Sciatic nerve (tissue), 2 donors: ENCODE measurements at regions not wholly inside any gene's neighbourhood (a gene's known extent, or its start where the extent isn't known, plus 50 kb on each side); places are given as distances from the start of the nearest gene placed in this dataset.

Source experiments
- ATAC-seq: fragments of 200-7000 bp; cut with Tn5 transposase; one replicate; pipeline ENCODE4 v1.9.1; 2020; ENCODE audit warnings: mild to moderate bottlenecking, moderate library complexity
- DNase-seq: peaks from one replicate; pipeline ENCODE4 v3.0.0-alpha.2; 2020; ENCODE audit warnings: low spot score
- intact Hi-C: fragments of 100-400 bp; cut with DNase I; formaldehyde crosslinking; loops from one replicate; pipeline ENCODE4 v1.14.2; 2022
- donor health status: DM: no; HTN: no; CAD: no.
- donor health status: DM: no; HTN: no; CAD: no.

DNA sequence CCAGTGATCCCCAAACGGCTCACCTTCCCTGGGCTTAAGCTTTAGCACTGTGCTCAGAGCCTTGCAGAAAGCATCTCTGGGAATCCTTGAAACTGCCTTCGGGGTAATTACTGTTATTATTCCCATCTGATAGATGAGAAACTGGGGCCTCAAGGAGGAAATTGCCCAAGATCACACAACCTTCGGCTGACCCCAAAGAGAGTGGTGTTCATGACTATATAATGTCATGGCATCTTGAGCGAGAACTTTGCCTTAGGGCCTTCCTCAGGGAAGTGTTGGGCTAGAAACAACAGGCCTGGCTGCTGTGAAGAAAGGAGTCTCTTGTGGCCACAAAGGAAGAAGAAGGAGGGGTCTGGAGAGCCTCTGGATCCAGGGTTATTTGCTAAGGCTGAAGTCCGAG is 388.7 kb upstream of the CFAP20DC start:
- intact Hi-C loops = no loop called here
- ATAC-seq (no peak), DNase-seq (no peak)

DNA sequence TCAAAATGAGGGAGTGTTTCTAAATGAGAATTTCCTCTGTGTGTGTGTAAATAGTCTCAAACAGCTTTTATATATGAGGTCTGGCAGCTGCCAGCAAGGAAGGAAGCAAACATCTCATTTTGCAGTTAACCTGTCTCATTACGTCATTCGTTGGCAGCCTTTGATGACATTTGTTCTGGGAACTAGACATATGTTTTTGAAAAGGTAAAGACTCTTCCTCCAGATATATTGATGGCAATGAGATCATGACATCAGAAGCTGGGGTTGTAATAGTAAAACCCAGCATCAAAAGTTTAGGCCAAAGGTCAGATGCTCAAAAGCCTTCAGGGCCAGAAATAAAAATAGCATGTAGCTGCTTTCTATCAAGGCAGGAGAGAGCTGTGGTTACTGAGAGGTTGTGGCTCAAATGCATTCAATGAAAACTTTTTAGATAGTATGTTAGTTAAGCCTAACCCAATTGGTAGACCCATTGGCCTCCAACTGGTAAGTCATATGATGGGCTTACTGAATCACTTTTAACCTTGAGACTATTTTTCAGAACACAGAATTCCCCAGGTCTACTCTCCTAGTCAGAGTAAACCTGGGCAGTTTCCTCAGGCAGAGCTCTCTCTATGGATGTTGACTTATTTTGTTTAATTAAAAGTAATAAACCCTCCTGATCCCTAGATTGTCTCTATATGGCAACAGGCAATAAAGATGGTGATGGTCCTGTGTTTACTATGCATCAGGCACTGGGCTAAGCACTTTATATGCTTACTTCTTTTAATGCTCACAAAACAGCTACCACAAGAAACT is 386.5 kb upstream of the CFAP20DC start:
- DNase-seq (no peak), ATAC-seq (no peak)
- intact Hi-C loops = no loop called here

DNA sequence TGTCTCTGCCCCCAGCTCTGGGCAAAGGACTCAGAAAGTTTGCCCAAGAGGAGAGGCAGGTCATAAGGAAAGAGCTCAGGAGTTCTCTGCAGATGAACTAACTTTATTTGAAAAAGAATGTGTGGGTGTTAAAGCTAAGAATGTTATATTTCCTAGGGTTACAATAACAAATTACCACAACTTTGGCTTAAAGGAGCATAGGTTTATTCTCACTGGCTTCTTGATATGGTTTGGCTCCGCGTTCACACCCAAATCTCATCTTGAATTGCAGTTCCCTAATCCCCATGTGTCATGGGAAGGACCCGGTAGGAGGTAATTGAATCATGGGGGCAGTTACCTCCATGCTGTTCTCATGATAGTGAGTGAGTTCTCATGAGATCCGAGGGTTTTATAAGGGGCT is 383.7 kb upstream of the CFAP20DC start:
- intact Hi-C loops = no loop called here
- no peak for DNase-seq
- ATAC-seq = no peak

DNA sequence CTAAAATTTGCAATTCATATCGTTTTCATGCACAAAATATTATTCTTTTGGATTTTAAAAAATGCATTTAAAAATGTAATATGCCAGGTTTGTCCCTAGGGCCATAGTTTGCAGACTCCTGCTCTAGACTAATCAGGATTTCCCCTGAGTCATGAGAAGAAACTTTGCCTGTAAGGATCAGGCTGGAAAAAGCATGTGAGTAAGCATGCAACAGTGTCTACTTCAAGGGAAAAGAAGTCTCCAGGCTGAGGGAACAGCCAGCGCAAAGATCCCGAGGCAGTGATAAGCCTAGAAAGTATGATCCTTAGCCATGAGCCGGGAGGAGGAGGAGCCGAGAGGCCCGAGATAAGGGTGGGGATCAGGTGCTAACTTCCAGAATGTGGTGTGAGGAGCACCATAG is 382.8 kb upstream of the CFAP20DC start:
- DNase-seq (no peak), ATAC-seq (no peak)
- intact Hi-C loops = no loop called here

DNA sequence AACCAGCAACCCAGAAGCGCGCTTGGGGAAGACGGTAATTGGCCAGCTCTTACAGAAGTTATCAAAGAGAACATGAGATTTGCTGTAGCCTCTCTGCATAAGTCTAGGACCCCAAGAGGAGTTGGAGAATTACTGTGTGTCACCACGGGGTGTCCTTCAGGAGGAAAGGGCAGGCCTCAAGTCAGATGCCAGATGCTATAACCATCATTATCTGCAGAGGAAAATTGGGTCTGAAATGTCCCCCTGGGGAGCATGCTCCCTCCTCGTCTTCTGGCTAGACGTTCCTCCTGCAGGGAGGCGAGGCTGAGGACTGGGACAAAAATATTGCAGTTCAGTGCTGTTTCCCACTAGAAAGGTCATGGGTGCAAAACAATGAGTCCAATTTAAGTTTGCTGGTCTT is 380.5 kb upstream of the CFAP20DC start:
- DNase-seq (no peak), ATAC-seq (no peak)
- intact Hi-C loops = no loop called here

DNA sequence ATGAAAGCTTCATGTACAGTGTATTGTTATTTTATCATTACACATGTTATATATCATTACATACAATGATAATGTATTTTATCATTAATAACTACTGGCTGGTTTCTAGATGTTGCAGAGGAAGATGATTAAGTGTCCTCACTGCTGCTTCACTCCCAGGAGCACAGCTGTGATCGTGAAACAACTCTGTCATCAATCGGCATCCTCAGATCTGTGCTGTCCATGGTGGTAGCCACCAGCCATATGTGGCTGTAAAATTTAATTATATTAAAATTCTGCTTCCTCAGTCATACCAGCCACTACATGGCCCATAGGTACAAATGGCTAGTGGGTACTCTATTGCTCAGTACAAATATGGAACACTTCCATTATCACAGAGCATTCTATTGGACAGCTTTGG is 379.4 kb upstream of the CFAP20DC start:
- intact Hi-C loops = no loop called here
- ATAC-seq = no peak
- DNase-seq = no peak

DNA sequence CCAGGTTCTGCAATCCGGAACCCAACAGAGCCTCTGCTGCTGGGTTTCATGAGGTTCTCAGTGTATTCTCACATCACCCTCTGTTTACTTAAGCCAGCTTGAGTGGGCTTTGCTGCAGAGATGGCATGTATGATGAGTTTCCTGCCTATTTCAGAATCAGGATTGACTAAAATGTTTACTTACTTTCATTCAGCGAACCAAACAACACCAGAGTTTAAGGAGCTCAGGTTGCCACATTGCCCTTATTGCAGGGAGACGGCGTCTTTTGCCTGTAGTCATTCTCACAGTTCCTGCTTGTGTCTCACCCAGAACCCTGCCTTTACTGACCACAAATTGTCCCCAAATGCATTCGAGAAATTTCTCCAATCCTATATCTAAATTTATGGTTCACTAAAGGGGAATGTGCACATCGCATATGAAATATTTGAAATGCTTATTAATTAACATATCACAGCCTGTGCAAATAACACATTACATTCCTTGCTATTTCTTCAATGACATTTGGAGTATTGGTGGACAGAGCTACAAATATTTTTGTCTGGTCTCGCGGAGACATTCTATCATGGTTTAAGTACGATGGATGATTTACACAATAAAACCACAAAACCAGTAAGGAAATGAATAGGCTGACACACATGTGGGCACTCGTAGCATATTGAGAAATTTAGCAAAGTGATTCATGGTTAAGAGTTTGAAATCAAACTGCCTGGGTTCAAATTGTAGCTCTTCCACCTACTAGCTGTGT is 377.2 kb upstream of the CFAP20DC start:
- no peak for ATAC-seq
- DNase-seq = no peak
- intact Hi-C loops = no loop called here

DNA sequence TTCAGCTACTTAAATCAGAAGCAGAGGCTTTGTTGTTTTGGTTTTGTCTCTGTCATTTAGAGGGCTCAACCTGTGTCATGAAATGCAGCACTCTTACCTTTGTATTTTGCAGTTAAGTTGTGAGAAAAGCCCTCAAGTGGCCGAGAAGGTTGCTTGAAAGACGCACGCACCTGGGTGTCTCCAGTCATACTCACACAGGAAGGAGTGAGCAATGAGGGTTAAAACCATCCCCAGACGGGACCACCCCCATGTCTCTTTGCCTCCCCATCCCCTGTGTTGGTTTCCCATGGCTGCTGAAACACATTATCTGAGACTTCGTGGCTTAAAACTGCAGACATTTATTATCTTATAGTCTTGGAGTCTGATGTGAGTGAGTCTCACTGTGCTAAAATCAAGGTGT is 376.1 kb upstream of the CFAP20DC start:
- intact Hi-C loops = no loop called here
- no peak for ATAC-seq

DNA sequence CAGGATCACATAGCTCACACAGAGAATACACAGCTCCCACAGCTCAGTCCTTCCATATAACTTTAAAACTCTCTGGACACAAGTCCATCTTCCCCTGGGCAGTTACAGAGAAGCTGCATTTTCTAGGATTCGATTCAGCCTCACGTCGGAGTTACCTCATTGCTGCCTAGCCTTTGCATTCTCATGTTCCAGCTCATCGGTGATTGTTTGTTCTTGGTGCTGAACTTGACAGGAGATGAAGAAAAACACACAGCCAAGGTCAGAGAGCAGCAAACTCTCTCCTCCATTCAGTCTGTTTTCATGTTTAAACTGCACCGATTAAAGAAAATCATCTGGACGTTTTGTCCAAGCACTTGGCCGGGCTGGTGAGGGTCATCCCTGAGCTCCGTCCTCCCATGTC is 375.5 kb upstream of the CFAP20DC start:
- intact Hi-C loops = no loop called here
- no peak for ATAC-seq

More for the DNA sequence above, 376.1 kb upstream of the CFAP20DC start:
- DNase-seq = no peak

DNA sequence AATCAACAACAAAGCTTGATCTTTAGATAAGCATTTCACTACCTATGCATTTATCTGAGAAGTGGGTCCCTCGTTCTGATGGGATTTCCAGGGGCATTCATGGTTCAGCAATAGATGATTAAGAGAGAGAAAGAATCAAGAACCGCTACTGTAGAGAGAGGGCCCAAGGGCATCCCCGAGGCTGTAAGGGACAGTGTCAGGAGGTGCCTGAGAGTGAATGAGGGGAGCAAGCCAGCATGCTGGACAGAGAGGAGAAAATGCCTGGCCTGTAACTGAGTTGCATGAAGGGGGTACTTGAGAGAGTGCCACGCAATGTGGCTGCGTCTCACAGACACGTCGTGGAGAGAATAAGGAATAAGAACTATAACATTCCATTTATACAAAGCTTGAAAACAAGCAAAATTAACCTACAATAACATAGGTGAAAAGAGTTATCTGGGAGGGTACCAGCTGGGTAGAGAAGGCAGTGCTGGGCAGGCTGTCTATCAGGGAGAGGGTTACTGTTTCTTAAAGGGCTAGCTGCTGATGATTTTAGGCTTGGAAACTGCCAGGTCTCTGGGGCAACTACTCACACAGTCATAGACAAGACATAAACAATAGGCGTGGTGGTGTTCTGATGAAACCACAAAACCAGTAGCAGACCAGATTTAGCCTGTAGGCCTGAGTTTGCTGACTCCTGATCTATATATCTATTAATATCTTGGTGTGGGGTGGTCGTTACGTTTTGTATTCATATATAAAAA is 374.6 kb upstream of the CFAP20DC start:
- DNase-seq (no peak), ATAC-seq (no peak)
- intact Hi-C loops = no loop called here

More for the DNA sequence above, 375.5 kb upstream of the CFAP20DC start:
- DNase-seq = no peak

DNA sequence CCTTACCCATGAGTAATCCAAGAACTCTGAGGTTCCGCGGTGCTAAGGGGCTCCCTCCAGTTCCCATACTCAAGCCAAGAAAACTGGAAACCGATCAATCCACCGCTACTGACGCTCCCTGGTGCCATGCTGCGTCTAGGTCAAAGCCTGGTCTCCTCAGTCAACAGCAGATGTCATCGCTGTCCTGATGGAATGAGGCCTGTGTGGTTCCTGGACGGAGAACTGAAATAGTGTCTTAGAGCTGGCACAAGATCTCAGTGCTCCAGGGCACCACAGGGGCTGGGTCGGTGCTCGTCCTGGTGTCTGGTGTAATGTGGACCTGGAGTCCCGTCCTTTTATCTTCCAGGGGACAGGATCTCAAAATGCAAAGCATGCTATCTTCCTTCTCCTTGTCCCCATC is 373.9 kb upstream of the CFAP20DC start:
- DNase-seq = no peak
- no peak for ATAC-seq
- intact Hi-C loops = no loop called here

DNA sequence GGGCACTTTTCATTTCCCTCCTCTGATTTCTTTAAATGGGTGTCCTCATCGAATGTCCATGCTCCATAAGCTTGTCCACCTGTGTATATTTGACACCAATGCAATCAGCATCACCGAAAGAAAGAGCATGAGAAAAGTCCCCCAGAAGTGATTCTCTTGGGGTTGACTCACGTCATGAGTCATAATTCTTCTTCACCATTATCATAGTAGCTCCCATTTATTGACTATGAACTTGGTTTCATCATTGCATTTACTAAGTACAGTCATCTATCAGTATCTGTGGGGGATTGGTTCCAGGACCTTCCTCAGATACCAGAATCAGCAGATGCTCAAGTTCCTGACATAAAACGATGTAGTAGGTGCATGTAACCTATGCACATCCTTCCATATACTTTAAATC is 372.5 kb upstream of the CFAP20DC start:
- ATAC-seq (no peak), DNase-seq (no peak)
- intact Hi-C loops = no loop called here

DNA sequence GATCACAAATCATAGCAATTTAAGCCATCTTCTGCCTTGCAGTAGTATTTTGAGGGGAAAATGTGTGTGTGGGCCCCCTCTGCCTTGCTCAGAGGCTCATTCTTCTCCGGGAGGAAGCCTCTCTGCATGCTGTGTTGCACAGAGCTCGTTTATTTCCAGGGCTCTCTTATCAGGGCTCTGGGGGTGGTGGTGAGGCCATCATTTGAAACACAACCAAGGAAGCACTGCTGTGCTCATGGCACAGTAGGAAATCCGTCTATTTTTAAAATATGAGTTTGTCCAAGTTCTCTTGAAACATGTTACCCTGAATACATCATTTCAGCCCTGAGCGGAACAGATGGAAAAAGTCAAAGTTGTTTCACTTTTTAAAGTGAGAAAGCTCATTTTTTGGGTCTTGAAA is 369.0 kb upstream of the CFAP20DC start:
- DNase-seq (no peak), ATAC-seq (no peak)
- intact Hi-C loops = no loop called here

DNA sequence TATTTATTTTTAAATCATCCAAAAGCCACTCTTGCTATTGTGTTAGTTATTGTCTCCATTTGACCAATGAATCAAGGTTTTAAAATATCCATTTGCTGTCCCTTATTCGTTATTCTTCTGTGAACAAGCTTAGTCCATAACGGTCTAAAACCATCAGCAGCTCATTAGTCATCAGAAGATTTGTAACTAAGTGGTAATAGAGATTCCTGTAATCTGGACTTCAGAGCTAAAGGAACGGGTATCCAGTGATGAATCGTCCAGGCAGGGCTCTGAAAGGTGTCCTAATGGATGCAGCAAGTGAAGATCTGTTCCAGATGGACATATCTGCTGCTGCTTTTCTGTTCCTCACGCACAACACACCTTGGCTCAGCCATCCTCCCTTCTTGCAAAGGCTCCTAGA is 362.7 kb upstream of the CFAP20DC start:
- DNase-seq = no peak
- no peak for ATAC-seq
- intact Hi-C loops = no loop called here

DNA sequence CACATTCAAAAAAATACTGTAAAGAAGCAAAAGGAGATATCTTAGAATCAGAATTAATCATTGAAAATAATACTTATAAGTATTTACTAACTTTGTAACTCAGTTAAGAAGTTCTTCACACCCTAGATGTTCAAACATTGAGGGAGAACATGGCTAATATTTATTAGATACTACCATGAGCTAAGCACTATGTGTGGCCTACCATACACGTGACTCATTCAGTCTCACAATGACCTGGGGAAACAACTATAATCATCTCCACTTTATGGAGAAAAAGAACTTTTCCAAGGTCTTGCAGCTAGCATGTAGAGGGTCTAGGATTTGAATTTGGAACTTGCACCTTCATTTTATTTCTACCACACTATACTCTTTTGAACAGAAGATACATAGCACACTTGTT is 361.9 kb upstream of the CFAP20DC start:
- DNase-seq = no peak
- intact Hi-C loops = no loop called here
- ATAC-seq = no peak

DNA sequence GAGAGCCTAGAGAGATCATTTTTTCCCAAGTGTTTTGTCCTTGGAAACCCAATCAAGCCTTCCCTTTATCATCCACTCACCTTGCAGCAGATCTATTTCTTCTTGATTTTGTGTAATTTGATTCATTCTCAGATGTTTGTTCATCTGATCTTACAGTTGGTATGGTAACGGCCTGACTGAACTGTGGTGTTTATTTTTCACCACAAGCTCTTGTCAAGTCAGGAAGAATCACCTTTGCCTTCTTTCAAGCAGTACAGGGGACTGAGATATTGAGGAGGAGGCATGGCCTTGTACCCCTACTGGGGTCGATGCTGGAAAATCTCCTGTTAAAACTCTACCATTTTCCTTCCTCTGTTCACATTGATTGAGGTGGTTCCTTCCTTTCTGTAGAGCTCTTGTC is 361.4 kb upstream of the CFAP20DC start:
- ATAC-seq (no peak), DNase-seq (no peak)
- intact Hi-C loops = no loop called here

DNA sequence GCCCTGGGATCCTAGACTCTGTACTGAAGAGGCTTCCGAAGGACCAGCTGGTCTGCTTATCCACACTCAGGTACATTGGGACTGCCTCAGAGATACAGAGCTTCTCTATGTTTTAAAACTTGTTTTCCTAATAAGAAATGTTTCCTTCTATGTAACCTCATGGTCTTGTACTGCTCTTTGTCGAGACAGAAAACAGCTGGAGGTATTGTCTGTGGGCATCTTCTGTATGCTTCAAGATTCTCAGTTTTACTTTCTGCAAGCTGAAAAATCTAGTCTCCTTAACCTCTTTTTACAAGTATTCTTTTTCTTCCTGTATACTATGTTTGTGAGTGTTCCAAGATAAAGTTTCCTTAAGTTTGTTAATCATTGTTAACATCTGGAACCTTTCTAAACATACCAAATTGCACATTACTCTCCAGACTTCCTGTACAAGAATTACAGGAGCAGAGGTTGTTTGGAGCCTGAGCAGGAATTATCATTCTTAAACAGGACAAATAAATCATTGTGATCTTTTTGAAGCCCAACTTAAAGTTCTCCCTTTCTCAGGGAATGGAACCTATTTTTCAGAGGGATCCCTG is 358.3 kb upstream of the CFAP20DC start:
- DNase-seq (no peak), ATAC-seq (no peak)
- intact Hi-C loops = no loop called here

DNA sequence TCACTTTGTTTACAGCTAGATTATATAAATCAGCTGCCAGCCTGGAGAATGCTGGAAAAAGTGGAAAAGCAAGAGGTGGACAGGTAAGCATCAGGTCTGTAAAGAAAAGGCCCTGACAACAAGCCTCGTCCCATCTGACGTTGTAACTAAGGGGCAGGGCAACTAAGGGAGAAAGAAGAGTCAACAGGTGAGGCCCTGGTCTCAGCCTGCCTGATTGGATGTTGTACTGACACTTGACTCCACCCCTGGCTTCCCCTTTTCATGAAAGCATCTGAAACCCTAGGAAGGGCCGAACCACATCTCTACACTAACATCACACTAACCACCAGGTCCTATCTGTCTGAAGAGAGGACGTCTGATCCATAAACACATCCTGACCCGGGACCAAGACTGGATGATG is 357.6 kb upstream of the CFAP20DC start:
- no peak for ATAC-seq
- no peak for DNase-seq
- intact Hi-C loops = no loop called here

DNA sequence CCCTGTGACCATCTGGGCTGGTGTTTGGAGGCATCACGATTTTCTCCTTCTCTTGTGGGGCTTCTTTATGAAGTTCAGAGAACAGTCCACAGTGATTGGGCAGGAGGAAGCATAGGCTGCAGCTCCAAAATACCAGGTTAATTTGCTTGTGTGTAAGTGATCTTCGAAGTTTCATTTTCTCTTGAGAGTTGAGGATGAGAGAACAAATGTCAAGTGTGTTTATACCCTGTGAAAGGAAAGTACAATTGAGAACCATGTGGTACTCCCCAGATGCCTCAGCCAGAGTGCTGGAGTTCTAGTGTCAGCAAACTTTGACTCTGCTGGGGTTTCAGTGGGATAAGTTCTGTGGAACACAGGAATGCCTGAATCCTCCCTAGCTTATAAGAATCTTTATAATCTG is 357.1 kb upstream of the CFAP20DC start:
- no peak for ATAC-seq
- no peak for DNase-seq

DNA sequence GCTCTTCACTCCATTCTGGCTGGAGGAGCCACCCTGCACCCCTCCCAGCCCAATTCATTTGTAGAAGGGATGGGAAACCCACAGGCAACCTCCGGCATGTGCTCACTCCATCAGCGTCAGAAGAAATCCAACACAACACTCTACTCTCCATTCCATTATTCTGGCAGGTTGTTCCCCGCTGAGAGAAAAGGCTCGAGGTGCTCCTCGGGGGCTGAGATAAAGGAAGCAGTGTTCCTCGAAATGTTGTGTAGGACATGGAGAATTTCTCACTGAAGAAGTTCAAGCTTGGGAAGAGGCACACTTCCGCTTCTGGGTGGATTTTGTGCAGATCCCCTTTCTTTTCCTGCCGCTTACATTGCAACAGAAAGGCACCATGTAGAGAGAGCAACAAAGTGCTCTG is 355.0 kb upstream of the CFAP20DC start:
- ATAC-seq = no peak
- intact Hi-C loops = no loop called here

More for the DNA sequence above, 357.1 kb upstream of the CFAP20DC start:
- intact Hi-C loops = no loop called here

More for the DNA sequence above, 355.0 kb upstream of the CFAP20DC start:
- DNase-seq = no peak
